Right cardiac atrium (tissue), 5 donors: ENCODE measurements at regions not wholly inside any gene's neighbourhood (a gene's known extent, or its start where the extent isn't known, plus 50 kb on each side); places are given as distances from the start of the nearest gene placed in this dataset.
A peak's percentile ranks its signal among the peaks of the same experiment; 100 is the strongest.

Experiments
- ATAC-seq, 2 donors: fragments of 200-7000 bp; cut with Tn5 transposase; one replicate each; pipeline versions ENCODE4 v1.8.0 to v1.9.1; 2020; ENCODE audit warnings: moderate library complexity in 2 of 2, mild to moderate bottlenecking in 1 of 2
- DNase-seq, 3 donors: peaks; one replicate each; pipeline ENCODE4 v3.0.0-alpha.2; 2020
- H3K27ac ChIP-seq: one replicate; pipeline ENCODE4 v1.5.1; 2013; ENCODE audit warnings: mild to moderate bottlenecking, low read length, control low read depth, moderate library complexity
- H3K27me3 ChIP-seq: one replicate; pipeline ENCODE4 v1.6.1; 2013; ENCODE audit not compliant: control insufficient read depth, insufficient read depth
- H3K4me1 ChIP-seq: one replicate; pipeline ENCODE4 v1.6.1; 2013; ENCODE audit warnings: low read length; ENCODE audit not compliant: control insufficient read depth, insufficient read depth
- H3K4me3 ChIP-seq: one replicate; pipeline ENCODE4 v1.5.1; 2013; ENCODE audit warnings: low read length, control low read depth
- H3K9me3 ChIP-seq: one replicate; pipeline ENCODE4 v1.6.1; 2013; ENCODE audit warnings: low read length; ENCODE audit not compliant: control insufficient read depth
- WGBS: extraction: QIAGEN DNeasy Blood & Tissue Kit; methylation state at CpG from one replicate; pipeline ENCODE4 v1.1.7; 2013; 5-methylcytosine and 5-hydroxymethylcytosine counted together
- intact Hi-C, 4 donors: fragments of 100-400 bp; cut with DNase I; formaldehyde crosslinking; loops; one replicate each; pipeline versions ENCODE4 v1.11.0 to v1.14.0; 2022 to 2023
- donor health status: healthy with polysubstance abuse.
- donor health status: DM: no; HTN: yes; CAD: no.
- donor health status: DM: no; HTN: no; CAD: no.
- donor health status: DM: no; HTN: yes; CAD: no; lungs with severe emphysema.
- donor health status: DM: yes; HTN: yes; CAD: no.

DNA sequence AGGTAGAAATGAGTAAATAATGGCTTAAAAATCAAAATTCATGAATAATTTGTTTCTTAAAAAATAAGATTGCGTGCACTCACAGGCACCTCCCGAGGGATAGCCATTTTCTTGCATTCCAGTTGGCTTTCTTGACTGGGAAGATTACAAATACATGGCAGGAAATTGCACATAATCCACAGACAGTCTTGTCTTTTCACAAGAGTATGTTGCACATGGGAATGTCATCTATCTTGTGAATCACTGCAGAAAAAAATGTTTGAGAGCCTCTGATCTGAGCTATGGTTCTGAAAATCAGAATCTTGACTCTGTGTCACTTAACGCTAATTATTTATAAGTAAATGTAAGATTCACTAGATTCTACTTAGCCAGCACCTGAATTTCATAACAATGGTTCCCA lies 74.1 kb upstream of the PRKG1 start:
- DNase-seq = no peak
- no peak overlapping the region for H3K27ac ChIP-seq
- intact Hi-C loops = loop anchor here in 2 of 4 donors (10.0 kb wide), 1 partner anchor 1215 kb away; no protein-coding TSS in a partner anchor
- no peaks in the 10 kb centered on the region for H3K27me3 ChIP-seq
- no peaks in the 10 kb centered on the region for H3K9me3 ChIP-seq
- H3K4me1 ChIP-seq = peaks cover 1% of the 10 kb centered on the region
- no peak for ATAC-seq
- WGBS = 55% methylated on average over 3 of the region's 3 CpGs
- H3K4me3 ChIP-seq = no peak overlapping the region

DNA sequence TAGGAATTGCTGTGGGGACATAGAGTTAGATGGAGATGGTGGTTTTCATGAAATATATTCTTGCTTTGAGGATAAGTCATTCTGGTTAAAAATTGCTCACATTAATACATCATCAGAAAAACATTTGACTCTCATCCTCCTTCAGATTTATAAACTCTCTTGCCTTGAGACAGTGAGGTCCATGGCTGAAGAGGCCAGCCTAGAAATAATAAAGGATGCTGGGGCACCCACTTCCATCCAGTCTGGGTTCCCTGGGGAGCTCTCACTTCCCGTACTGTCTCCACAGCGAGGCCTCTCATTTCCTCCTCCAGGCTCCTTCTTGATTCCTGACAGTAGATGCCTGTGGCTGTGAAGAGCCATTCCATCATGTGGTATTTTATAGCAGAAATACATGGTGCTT lies 73.3 kb upstream of the PRKG1 start:
- H3K4me3 ChIP-seq = no peak overlapping the region
- no peak for DNase-seq
- ATAC-seq = peak in 1 of 2 donors; percentile 30
- 58% methylated on average over 2 of the region's 2 CpGs for WGBS
- no peaks in the 10 kb centered on the region for H3K27me3 ChIP-seq
- H3K9me3 ChIP-seq = no peaks in the 10 kb centered on the region
- intact Hi-C loops = loop anchor here in 2 of 4 donors (10.0 kb wide), 1 partner anchor 1214 kb away; no protein-coding TSS in a partner anchor
- peaks cover 1% of the 10 kb centered on the region for H3K4me1 ChIP-seq
- no peak overlapping the region for H3K27ac ChIP-seq

- Histone ChIP-seq H3K4me3 (no peak overlapping the region), H3K9me3 (no peaks in the 10 kb centered on the region), H3K4me1 (peaks cover 1% of the 10 kb centered on the region), H3K27ac (no peak overlapping the region), H3K27me3 (no peaks in the 10 kb centered on the region)
- peak; percentile 60 to 70 for ATAC-seq
- intact Hi-C loops = loop anchor here in 2 of 4 donors (10.0 kb wide), 1 partner anchor 1213 kb away; no protein-coding TSS in a partner anchor
- no peak for DNase-seq
- 0% methylated on average over 1 of the region's 1 CpG for WGBS
Observed at GRCh38 chr10:51001587-51001986, 72.7 kb upstream of the PRKG1 start.

- DNase-seq = no peak
- peak in 1 of 2 donors; percentile 23 for ATAC-seq
- Histone ChIP-seq H3K4me3 (no peak overlapping the region), H3K9me3 (no peaks in the 10 kb centered on the region), H3K4me1 (peaks cover 1% of the 10 kb centered on the region), H3K27ac (no peak overlapping the region), H3K27me3 (no peaks in the 10 kb centered on the region)
- intact Hi-C loops = loop anchor here in 2 of 4 donors (10.0 kb wide), 1 partner anchor 1212 kb away; no protein-coding TSS in a partner anchor
- whole genome bisulfite sequencing = 49% methylated on average over 1 of the region's 1 CpG
Observed at GRCh38 chr10:51002469-51002868, 71.8 kb upstream of the PRKG1 start.

GRCh38 chr10:51004776-51005175 lies 69.5 kb upstream of the PRKG1 start:
- ATAC-seq (no peak), DNase-seq (no peak)
- no peak overlapping the region for H3K27ac ChIP-seq
- intact Hi-C loops = loop anchor here in 2 of 4 donors (10.0 kb wide), 1 partner anchor 1210 kb away; no protein-coding TSS in a partner anchor
- no peak overlapping the region for H3K4me3 ChIP-seq
- H3K9me3 ChIP-seq = no peaks in the 10 kb centered on the region
- H3K4me1 ChIP-seq = no peaks in the 10 kb centered on the region
- WGBS = 71% methylated on average over 3 of the region's 3 CpGs
- no peaks in the 10 kb centered on the region for H3K27me3 ChIP-seq

- intact Hi-C loops = loop anchor here in 2 of 4 donors (10.0 kb wide), 1 partner anchor 1209 kb away; no protein-coding TSS in a partner anchor
- 54% methylated on average over 4 of the region's 4 CpGs for WGBS
- DNase-seq = no peak
- Histone ChIP-seq H3K4me3 (no peak overlapping the region), H3K27ac (no peak overlapping the region), H3K4me1 (no peaks in the 10 kb centered on the region), H3K9me3 (no peaks in the 10 kb centered on the region), H3K27me3 (no peaks in the 10 kb centered on the region)
- ATAC-seq = peak; percentile 40 to 55
Observed at GRCh38 chr10:51005551-51005950, 68.7 kb upstream of the PRKG1 start.

GRCh38 chr10:51006686-51007085 lies 67.6 kb upstream of the PRKG1 start:
- Histone ChIP-seq H3K27ac (no peak overlapping the region), H3K9me3 (no peaks in the 10 kb centered on the region), H3K27me3 (no peaks in the 10 kb centered on the region), H3K4me1 (peaks cover 2% of the 10 kb centered on the region), H3K4me3 (no peak overlapping the region)
- no peak for DNase-seq
- ATAC-seq = no peak
- intact Hi-C loops = loop anchor here in 2 of 4 donors (10.0 kb wide), 1 partner anchor 1208 kb away; no protein-coding TSS in a partner anchor
- 92% methylated on average over 5 of the region's 5 CpGs for WGBS

- Histone ChIP-seq H3K27me3 (no peaks in the 10 kb centered on the region), H3K4me3 (no peak overlapping the region), H3K4me1 (peaks cover 2% of the 10 kb centered on the region), H3K9me3 (no peaks in the 10 kb centered on the region), H3K27ac (no peak overlapping the region)
- ATAC-seq (peak in 1 of 2 donors; percentile 66), DNase-seq (no peak)
- 70% methylated on average over 2 of the region's 2 CpGs for WGBS
- intact Hi-C loops = loop anchor here in 2 of 4 donors (10.0 kb wide), 1 partner anchor 1207 kb away; no protein-coding TSS in a partner anchor
Observed at GRCh38 chr10:51007781-51008180, 66.5 kb upstream of the PRKG1 start.

DNA sequence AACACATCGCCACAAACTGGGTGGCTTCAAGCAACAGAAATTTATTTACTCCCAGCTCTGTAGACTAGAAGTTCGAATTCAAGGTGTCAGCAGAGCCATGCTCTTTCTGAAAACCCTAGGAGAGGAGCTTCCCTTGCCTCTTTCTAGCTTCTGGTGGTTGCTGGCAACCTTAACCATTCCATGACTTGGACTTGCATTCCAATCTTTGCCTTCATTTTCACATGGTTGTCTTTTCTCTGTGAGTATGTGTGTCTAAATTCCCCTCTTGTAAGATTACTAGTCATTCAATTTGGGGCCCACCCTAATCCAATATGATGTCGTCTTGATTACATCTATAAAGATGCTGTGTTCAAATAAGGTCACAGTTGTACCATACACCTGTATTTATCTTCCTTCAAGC lies 65.9 kb upstream of the PRKG1 start:
- intact Hi-C loops = loop anchor here in 2 of 4 donors (10.0 kb wide), 1 partner anchor 1206 kb away; no protein-coding TSS in a partner anchor
- WGBS = 89% methylated on average over 3 of the region's 3 CpGs

DNA sequence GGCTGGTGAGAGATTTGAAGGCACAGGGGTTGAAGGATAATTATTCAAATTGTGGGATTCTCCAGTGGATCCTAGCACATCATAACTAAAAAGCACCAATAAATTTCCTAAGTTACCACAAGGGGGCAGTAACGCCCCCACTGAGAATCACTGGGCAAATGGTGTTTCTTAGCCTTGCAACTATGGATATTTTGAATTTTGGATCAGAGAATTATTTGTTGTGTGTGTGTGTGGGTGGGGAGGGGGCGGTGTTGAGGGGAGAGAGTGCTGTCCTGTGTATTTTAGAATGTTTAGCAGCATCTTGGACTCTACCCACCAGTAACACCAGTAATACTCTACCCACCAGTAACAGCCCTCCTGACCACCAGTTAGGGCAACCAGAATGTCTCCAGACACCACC lies 63.3 kb upstream of the PRKG1 start:
- ATAC-seq (peak; percentile 53 to 57), DNase-seq (no peak)
- Histone ChIP-seq H3K9me3 (no peaks in the 10 kb centered on the region), H3K27me3 (no peaks in the 10 kb centered on the region), H3K27ac (no peak overlapping the region), H3K4me1 (peaks cover 3% of the 10 kb centered on the region), H3K4me3 (no peak overlapping the region)
- WGBS = 27% methylated on average over 2 of the region's 2 CpGs
- intact Hi-C loops = loop anchor here in 1 of 4 donors (5.0 kb wide), 1 partner anchor 36 kb away; no protein-coding TSS in a partner anchor

More for the DNA sequence above, 65.9 kb upstream of the PRKG1 start:
- no peaks in the 10 kb centered on the region for H3K9me3 ChIP-seq
- H3K4me1 ChIP-seq = peaks cover 2% of the 10 kb centered on the region
- ATAC-seq = no peak
- no peak overlapping the region for H3K4me3 ChIP-seq
- H3K27ac ChIP-seq = no peak overlapping the region
- no peak for DNase-seq
- H3K27me3 ChIP-seq = no peaks in the 10 kb centered on the region

DNA sequence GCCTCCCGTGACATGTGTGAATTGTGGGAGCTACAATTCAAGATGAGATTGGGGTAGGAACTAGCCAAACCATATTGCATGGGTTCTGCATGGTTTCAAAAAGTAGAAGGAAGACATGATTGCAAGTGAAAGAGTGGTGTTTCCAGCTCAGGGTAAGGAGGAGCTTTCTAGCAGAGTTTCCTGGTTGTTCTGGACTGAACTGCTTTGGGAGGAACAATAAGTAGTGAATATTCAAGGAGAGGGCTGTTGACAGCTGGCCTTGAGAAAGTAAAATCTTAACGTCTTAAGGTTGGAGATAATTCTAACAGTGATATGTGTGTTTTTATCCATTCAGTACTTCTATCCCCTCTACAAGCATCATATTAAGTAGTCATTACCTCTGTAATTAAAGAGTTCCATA lies 62.2 kb upstream of the PRKG1 start:
- intact Hi-C loops = loop anchor here in 1 of 4 donors (5.0 kb wide), 1 partner anchor 35 kb away; no protein-coding TSS in a partner anchor

More for the DNA sequence above, 62.2 kb upstream of the PRKG1 start:
- ATAC-seq (no peak), DNase-seq (no peak)
- peaks cover 3% of the 10 kb centered on the region for H3K4me1 ChIP-seq
- H3K9me3 ChIP-seq = no peaks in the 10 kb centered on the region
- no peaks in the 10 kb centered on the region for H3K27me3 ChIP-seq
- 70% methylated on average over 2 of the region's 2 CpGs for WGBS
- no peak overlapping the region for H3K27ac ChIP-seq
- no peak overlapping the region for H3K4me3 ChIP-seq
